NB4 (cell line): ENCODE measurements at regions not wholly inside any gene's neighbourhood (a gene's known extent, or its start where the extent isn't known, plus 50 kb on each side); places are given as distances from the start of the nearest gene placed in this dataset.

Experiments used
- CTCF ChIP-seq: IDR thresholded peaks from one replicate; pipeline ENCODE4 v1.5.1; 2012; ENCODE audit warnings: low read depth, low read length
- MAX ChIP-seq: IDR thresholded peaks from 2 replicates; pipeline ENCODE4 v1.6.1; 2011; ENCODE audit warnings: low read depth, low read length

- TF ChIP-seq CTCF (no peak), MAX (no peak)
Measured at GRCh38 chr14:41047763-41048162, 558.9 kb upstream of the LRFN5 start.
